Fibroblast of villous mesenchyme (primary cell): ENCODE measurements at regions not wholly inside any gene's neighbourhood (a gene's known extent, or its start where the extent isn't known, plus 50 kb on each side); places are given as distances from the start of the nearest gene placed in this dataset.

ENCODE experiments used
- DNase-seq: peaks from one replicate; pipeline ENCODE4 v3.0.0-alpha.2; 2010; ENCODE audit warnings: low read depth
- H3K4me3 ChIP-seq: 2 replicates; pipeline ENCODE4 v1.5.1; 2011; ENCODE audit warnings: low read depth, mild to moderate bottlenecking, low read length
- CTCF ChIP-seq: IDR thresholded peaks from 2 replicates; pipeline ENCODE4 v1.5.1; 2012; ENCODE audit warnings: low read depth, mild to moderate bottlenecking, low read length; ENCODE audit not compliant: insufficient read depth

GRCh38 chr6:153645326-153645725 is 393.7 kb upstream of the OPRM1 start:
- no peak for TF ChIP-seq CTCF
- no peak overlapping the region for H3K4me3 ChIP-seq
- DNase-seq, result no peak

- no peak for DNase-seq
- no peak for TF ChIP-seq CTCF
- H3K4me3 ChIP-seq, result no peak overlapping the region
These were observed 395.0 kb upstream of the OPRM1 start for GRCh38 chr6:153644000-153644399.

GRCh38 chr6:153634416-153634815 is 404.6 kb upstream of the OPRM1 start:
- TF ChIP-seq CTCF, result no peak
- peak; percentile 51 for DNase-seq
- H3K4me3 ChIP-seq, result no peak overlapping the region

- no peak for TF ChIP-seq CTCF
- H3K4me3 ChIP-seq, result no peak overlapping the region
- peak; percentile 60 for DNase-seq
These were observed 414.0 kb upstream of the OPRM1 start for GRCh38 chr6:153625089-153625488.

- H3K4me3 ChIP-seq, result no peak overlapping the region
- no peak for TF ChIP-seq CTCF
- DNase-seq, result peak; percentile 21
These were observed 414.5 kb upstream of the OPRM1 start for GRCh38 chr6:153624528-153624927.

- H3K4me3 ChIP-seq, result no peak overlapping the region
- TF ChIP-seq CTCF, result no peak
- DNase-seq, result no peak
These were observed 415.5 kb upstream of the OPRM1 start for GRCh38 chr6:153623496-153623895.

- DNase-seq, result no peak
- no peak for TF ChIP-seq CTCF
- no peak overlapping the region for H3K4me3 ChIP-seq
These were observed 417.5 kb upstream of the OPRM1 start for GRCh38 chr6:153621491-153621890.
